CD4-positive, alpha-beta T cell treated with Interleukin-17A for 4 hours (primary cell): ENCODE measurements at regions not wholly inside any gene's neighbourhood (a gene's known extent, or its start where the extent isn't known, plus 50 kb on each side); places are given as distances from the start of the nearest gene placed in this dataset.
"Not testable (repeated sequence)": the region's sequence is repeated elsewhere in the genome, so short reads cannot be mapped to it uniquely, and the experiment has no call there.

Experiments used
- DNase-seq: peaks from one replicate; pipeline ENCODE4 v3.0.0-alpha.2; 2020; ENCODE audit warnings: mixed read lengths

DNA sequence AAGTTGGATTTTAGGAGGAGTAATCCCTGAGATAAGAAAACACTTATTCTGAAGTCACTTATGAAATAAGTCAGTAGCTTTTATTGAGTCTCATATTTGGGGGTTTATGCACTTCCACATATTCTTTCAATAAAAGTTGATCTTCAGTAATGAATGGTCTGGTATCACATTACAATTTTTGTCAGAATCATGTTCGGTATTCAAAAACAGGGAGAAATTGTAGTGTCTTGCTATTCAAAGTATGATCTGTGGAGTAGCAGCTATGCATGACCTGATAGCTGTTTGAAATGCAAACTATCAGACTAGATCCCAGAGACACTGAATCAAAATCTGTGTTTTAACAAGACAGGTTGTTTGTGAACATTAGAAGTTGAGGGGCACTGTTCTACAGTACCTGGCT is 857.6 kb downstream of the METTL15 start:
- no peak for DNase-seq

DNA sequence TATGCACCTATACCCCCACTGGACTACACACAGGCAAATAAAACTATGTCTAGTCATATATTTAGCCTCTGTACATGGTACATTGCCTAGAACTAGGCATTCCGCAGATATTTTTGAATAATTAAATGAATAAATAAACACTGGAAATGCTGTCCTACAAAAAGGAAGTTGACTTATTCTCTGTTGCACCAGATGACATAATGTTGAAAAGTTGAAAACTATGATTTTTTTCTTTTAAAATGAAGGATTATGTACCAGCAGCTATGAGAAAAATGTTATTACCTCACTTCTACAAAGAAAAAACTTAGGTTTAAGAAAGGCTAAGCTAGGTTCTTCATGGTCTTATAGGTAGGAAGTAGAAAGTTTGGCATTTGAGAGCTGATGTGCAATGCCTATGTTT is 856.6 kb downstream of the METTL15 start:
- no peak for DNase-seq

DNA sequence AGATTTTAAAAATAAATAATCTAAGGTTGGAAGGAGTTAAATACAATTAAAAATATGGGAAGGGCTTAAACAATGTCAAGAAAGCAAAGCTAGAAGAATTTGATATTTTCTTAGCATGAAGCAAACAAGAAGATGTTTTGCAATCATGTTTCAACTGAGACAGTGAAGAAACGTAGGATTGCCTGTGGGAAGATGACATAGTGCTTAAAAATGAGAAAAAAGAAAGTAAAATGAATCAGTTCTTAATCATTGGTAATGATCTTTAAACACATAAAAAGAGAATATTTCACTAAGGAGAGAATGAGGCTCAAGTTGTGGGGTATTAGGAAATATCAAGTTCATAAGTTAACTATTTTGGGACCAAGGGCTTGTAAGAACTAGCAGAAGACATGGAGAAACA is 855.0 kb downstream of the METTL15 start:
- DNase-seq, result no peak

DNA sequence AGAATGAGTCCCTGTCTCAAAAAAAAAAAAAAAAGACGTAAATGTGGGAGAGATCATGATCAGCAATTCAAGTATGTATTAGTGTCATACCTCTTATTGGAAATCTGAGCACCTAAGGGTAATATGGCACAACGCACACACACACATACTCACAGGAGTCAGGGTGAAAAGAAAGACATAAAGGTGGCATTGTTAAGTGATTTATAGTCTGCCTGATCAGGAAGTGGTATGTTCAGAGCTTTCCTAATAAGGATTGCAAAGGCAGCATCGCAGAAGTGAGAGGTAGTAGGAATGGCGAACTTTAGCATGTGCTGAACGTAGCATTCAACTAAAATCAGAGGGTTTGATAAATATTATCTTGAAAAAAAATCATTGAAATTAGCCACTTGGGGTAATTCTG is 854.3 kb downstream of the METTL15 start:
- no peak for DNase-seq

- no peak for DNase-seq
Measured at GRCh38 chr11:28961726-28962125, 853.5 kb downstream of the METTL15 start.

DNA sequence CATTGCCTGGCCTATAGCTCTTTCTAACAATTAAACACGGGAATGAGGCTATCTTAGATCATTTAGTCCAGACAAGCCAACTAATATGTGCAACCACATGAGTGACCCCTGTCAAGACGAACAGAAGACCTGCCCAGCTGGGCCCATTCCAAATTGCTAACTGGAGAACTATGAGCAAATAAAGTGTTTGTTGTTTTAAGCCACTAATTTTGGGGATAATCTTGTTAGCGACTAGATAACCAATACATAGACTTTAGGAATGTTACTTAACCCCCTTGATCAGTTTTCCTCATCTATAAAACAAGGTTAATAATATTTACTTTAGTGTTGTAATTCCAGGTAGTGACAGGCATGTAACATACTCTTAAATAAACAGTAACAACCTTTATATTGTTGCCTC is 848.3 kb downstream of the METTL15 start:
- DNase-seq, result no peak

DNA sequence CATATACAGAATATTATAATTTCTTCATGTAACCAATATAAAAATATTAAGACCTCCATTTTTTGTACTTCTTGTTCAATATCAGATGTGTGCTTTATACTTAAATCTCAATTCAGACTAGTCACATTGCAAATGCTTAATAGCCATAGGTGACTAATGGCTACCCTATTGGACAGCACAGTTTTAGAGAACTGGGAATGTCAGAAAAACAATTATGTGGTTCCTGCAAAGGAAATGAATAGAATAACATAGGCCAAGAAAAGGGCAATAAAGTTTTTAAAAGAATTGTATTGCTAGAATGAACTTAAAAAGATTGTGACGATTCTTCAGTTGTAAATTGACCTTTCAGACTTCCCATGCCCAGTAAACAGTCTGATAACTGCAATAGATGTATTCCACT is 843.0 kb downstream of the METTL15 start:
- no peak for DNase-seq

GRCh38 chr11:28939381-28939780 is 831.2 kb downstream of the METTL15 start:
- DNase-seq, result no peak

DNA sequence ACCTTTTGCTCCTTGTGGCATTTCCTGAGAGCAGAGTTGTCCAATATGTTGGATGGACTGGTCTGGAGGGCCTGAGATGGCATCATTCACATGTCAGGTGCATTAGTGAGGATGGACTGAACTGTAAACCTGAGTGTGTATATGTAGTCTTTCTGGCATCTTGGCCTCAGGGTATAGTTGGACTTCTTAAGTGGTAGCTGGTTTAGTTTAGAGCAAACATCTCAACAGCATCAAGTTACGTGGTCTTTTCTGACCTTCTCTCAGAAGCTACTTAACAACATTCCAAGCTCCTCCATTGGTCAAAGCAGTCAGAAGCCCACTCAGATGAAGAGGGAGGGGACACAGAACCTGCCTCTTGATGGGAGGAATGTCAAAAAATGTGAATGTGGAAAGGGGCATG is 829.9 kb downstream of the METTL15 start:
- no peak for DNase-seq

GRCh38 chr11:28932940-28933339 is 824.8 kb downstream of the METTL15 start:
- DNase-seq, result no peak

DNA sequence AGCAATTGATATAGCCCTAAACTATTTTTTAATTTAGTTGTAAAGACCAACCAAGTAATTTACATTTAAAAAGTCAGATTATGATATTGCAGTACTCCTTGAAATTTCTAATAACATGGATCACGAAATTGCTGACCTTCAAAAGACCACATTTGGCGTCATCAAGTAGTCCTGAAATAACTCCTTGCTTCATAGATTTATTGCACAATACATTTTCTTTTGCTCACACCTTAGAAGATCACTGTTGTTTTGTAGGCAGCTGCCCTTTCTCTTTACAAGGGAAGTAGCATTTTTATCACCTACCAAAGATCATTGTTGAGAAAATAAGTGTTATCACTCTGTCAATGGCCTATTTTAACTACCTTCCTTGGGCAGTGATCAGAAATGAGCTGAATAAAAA is 815.8 kb downstream of the METTL15 start:
- DNase-seq, result no peak

GRCh38 chr11:28922386-28922981 is 814.3 kb downstream of the METTL15 start:
- no peak for DNase-seq

GRCh38 chr11:28919194-28919593 is 811.0 kb downstream of the METTL15 start:
- no peak for DNase-seq

DNA sequence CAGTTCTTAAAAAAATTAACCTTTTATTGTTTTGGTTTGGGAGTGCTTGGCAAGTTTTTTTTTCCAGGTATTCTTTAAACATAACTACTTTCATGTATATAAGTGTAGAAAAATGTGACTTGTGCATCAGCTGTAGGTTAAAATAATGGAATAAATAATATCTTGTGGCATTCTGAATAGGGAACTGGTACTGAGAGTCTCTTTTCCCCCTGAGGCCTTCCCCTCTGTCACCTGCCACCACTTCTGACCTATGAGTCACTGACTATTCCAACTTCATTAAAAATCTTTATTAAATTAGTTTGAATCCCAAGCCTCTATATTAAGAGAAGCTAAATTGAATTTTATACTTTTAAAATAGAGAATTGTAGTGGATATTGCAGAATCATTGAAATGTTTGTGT is 805.7 kb downstream of the METTL15 start:
- no peak for DNase-seq

DNA sequence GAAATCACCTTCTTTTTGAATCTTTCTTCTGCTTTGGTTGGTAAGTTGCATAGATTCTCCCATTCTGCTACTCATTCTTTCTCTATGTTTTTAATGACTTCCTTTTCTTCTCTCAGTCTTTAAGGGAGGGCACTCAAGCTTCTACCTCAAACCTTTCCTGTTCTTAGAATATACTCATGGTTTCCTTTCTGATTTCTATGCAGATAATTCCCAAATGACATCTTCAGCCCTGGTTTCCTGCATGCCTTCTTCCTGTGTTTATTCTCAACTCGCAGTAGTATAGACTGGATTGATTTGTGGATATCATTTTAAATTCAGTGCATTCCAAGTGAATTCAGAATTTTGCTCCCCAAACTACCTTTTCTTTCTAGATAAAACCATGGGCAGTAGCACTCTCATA is 803.6 kb downstream of the METTL15 start:
- no peak for DNase-seq

- no peak for DNase-seq
Measured at GRCh38 chr11:28910926-28911325, 802.7 kb downstream of the METTL15 start.

DNA sequence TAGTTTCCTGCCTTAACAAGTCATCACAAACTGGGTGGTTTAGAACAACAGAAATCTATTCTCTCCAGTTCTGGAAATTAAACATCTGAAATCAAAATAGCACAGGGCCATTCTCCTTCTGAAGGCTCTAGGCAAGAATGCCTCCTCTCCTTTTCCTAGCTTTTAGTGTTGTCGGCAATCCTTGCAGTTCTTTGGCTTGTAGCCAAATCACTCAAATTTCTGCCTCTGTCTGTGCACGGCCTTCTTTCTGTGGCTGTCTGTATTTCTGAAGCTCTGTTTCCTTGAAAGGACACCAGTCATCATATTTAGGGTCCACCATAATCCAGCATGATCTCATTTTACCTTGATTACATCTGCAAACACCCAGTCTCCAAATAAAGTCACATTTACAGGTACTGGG is 795.5 kb downstream of the METTL15 start:
- no peak for DNase-seq

- DNase-seq, result no peak
Measured at GRCh38 chr11:28900427-28900826, 792.2 kb downstream of the METTL15 start.

- DNase-seq, result no peak
Measured at GRCh38 chr11:28899706-28900105, 791.5 kb downstream of the METTL15 start.

GRCh38 chr11:28890601-28891040 is 782.4 kb downstream of the METTL15 start:
- DNase-seq, result not testable (repeated sequence)

GRCh38 chr11:28887681-28888080 is 779.5 kb downstream of the METTL15 start:
- no peak for DNase-seq

GRCh38 chr11:28879869-28880268 is 771.7 kb downstream of the METTL15 start:
- DNase-seq, result no peak

DNA sequence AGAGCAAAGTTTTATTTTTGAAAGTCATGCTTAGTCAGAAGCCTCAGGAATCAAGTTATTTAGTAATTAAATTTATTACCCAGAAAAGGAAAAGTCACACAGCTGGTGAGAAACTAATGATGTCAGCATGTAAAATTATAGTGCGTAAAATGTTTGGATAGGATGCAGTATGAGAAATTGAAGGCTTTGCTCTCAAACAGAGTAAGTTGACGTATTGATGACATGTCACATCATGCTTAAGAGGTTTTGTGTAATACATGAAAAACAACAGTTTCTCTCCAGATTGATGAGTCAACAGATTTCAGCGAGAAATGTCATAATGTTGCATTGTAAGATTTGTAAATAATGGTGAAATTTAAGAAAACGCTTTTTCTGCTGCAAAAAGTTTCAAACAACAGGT is 769.8 kb downstream of the METTL15 start:
- no peak for DNase-seq

- DNase-seq, result no peak
Measured at GRCh38 chr11:28877340-28877739, 769.2 kb downstream of the METTL15 start.

DNA sequence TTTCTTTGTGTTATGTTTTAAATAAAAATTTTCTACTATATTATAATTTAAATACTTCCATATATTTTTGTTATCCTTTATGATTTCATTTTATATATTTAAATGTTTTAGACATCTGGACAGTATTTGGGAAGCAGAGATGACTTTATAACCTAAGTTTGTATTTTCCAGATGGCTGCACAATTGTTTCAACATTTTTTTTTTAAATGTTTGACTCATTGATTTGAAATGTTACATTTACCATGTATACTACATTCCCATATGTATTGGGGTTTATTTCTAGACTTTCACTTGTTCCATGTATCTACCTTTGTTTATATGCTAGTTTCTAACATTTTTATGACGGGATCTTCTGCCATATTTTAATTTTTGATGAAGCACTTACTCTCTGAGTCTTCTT is 766.5 kb downstream of the METTL15 start:
- DNase-seq, result no peak

DNA sequence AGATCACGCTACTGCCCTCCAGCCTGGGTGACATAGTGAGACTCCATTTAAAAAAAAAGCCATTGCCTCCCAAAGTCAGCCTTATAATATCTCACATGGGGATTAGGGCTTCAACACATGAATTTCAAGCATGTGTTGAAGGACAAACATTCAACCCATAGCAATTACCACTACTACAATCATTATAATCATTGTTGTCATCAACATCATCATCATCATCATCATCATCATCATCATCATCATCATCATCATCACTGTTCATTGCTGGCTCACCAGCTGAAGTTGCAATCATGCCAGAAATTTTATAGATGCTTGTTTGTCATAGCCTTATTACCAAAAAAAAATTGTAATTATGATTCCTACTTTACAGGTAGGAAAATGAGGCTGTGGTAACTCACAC is 762.9 kb downstream of the METTL15 start:
- DNase-seq, result no peak
